ENCODE measurements at regions not wholly inside any gene's neighbourhood (a gene's known extent, or its start where the extent isn't known, plus 50 kb on each side); places are given as distances from the start of the nearest gene placed in this dataset.
"Not testable (repeated sequence)": the region's sequence is repeated elsewhere in the genome, so short reads cannot be mapped to it uniquely, and the experiment has no call there.

- no peak for DNase-seq
Measured at GRCh38 chr11:119586181-119586580, 142.8 kb downstream of the NECTIN1 start.

GRCh38 chr11:119585043-119585781 lies 143.8 kb downstream of the NECTIN1 start:
- DNase-seq = no peak

DNA sequence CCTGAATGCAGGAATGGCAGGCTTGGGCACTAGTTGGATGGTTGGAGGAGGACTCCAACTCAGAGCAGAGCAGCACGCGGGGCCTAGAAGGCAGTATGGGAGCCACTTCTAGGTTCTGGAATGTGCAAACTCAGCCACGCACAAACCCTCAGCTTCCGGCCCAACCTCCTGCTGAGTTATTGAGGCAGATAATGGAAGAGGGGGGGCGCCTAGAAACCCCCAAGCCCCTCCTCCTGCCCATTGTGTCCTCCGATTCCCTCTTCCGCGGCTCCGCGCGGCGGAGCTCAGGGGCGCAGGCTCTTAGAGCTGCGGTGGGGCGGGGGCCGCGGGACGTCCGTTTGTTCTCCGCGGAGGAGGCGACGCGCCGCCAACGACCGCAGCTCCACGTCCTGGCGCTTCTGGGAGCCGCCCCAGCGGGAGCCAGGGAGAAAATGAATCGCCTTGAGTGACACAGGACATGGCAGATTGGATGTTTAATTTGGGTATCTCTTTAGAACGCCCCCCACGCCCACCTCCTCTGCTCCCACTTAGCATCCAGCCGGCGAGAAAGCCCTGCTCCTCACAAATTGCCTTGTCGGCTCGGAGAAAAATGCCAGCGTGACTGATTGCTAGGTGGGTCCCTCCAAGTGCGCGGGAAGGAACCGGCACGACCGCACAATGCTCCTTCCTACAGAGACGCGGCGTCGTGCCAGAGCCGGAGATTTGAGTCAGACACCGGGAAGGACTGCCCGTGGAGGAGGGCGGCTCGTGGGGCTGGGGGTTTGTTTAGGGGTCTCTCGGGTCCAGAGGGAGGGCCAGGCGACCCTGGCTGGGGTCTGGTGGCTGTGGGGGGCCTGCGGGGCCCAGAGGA lies 144.6 kb downstream of the NECTIN1 start:
- DNase-seq = no peak

GRCh38 chr11:119583585-119583984 lies 145.4 kb downstream of the NECTIN1 start:
- DNase-seq = no peak

DNA sequence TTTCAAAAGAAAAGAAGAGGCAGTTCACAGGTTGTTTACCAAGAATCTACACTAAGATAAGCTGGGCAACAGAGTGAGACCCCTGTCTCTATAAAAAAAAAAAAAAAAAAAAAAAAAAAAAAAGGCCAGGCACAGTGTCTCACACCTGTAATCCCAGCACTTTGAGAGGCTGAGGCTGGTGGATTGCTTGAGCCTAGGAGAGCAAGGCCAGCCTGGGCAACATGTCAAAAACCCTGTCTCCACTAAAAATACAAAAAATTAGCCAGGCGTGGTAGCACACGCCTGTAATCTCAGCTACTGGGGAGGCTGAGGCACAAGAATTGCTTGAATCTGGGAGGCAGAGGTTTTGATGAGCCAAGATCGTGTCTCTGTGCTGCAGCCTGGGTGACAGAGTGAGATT lies 147.6 kb downstream of the NECTIN1 start:
- not testable (repeated sequence) for DNase-seq

DNA sequence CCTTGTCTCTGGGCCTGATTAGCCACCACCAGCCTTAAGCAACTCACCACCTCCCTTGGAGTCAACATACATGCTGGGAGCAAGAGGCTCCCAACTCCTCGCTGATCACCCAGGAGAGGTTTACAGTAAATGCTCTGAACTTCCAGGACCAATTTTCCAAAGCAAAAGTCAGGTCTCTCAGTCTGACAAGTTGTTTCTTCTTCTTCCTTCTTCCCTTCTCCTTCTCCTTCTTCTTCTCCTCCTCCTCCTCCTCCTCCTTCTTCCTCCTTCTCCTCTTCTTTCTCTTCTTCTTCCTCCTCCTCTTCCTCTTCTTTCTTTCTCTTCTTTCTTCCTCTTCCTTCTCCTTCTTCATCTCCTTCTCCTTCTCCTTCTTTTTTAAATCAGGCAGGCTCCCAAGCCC lies 148.2 kb downstream of the NECTIN1 start:
- no peak for DNase-seq

- no peak for DNase-seq
Measured at GRCh38 chr11:119580081-119580480, 148.9 kb downstream of the NECTIN1 start.

- no peak for DNase-seq
Measured at GRCh38 chr11:119578521-119579191, 150.3 kb downstream of the NECTIN1 start.

GRCh38 chr11:119573858-119574257 lies 150.9 kb upstream of the THY1 start:
- no peak for DNase-seq

- no peak for DNase-seq
Measured at GRCh38 chr11:119572481-119573424, 149.8 kb upstream of the THY1 start.

DNA sequence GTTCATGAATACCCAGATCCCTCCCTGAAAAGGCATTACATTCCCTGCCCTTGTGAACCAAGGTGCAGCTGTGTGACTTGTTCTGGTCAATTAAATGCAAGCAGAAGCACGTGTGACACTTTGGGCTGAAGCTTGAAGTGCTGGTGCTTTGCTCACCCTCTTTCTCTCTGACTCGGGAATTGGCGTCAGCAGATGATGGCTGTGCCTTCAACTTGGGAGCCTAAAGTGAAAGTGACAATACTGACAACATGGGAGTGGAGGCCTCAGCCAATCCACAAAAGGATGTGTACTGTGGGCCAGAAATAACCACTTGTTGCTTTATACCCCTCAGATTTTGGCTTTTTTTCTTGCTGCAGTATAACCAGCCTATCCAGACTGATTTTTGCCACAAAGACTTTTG lies 148.3 kb upstream of the THY1 start:
- no peak for DNase-seq

GRCh38 chr11:119567688-119568582 lies 145.0 kb upstream of the THY1 start:
- no peak for DNase-seq

DNA sequence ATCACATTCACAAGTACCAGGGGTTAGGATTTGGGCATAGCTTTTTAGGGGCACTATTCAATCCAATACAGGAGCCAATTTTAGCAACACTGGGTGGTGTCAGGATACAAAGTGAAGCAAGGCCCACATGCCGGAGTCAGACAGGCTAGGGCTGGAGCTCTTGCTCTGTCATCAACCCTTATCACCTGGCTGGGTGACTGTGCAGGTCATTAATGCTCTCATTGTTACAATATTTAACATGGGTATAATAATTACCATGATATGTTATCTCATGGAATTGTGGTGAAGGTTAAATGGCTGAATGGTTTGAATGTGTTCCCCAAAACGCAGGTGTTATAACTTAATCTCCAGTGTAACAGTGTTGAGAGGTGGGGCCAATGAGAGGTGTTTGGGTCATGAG lies 143.3 kb upstream of the THY1 start:
- no peak for DNase-seq

DNA sequence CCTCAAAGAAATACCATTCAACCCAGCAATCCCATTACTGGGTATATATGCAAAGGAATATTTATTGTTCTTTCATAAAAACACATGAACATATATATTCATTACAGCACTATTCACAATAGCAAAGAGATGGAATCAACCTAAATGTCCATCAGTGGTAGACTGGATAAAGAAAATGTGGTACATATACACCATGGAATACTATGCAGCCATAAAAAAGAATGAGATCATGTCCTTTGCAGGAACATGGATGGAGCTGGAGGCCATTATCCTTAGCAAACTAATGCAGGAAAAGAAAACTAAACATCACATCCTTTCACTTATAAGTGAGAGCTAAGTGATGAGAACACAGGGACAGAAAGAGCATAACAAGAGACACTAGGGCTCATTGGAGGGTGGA lies 142.7 kb upstream of the THY1 start:
- not testable (repeated sequence) for DNase-seq

DNA sequence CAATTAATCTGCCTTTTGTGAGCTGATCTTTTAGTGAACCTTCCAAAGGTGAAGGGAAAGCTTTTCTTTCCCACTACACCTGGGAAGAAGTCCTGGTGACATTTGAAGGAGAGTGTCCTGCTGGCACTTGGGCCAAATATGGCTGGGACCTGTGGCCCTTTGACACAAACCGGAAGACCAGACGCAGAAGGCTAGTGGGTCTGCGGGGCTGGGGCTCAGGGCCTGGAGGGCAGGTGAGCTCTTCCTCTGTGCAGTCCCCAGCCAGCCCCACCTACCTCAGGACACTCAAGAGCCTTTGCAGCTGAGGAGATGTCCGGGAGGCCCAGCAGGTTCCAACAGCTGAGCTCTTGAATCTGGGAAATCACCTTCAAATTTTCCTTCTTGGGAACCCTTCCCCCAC lies 138.0 kb upstream of the THY1 start:
- DNase-seq = no peak

DNA sequence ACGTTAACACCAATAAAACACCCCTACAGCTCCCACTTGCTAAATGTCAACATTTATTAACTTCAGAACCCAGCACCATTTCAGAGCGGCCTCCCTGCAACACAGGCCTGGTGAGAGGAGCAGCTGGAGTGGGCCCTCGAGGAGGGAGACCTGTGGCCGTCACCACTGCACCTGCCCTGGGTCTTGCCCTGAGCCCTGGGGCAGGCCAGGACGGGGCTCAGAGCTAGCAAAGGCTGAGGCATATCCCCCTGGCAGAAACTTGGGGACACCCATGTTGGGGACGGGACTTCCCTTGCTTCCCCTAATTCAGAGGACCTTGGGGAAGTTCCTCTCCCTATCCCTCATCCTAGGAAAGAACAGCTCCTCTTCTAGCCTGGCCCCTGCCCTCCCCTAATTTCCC lies 137.3 kb upstream of the THY1 start:
- no peak for DNase-seq

GRCh38 chr11:119552106-119552485 lies 129.1 kb upstream of the THY1 start:
- DNase-seq = no peak

DNA sequence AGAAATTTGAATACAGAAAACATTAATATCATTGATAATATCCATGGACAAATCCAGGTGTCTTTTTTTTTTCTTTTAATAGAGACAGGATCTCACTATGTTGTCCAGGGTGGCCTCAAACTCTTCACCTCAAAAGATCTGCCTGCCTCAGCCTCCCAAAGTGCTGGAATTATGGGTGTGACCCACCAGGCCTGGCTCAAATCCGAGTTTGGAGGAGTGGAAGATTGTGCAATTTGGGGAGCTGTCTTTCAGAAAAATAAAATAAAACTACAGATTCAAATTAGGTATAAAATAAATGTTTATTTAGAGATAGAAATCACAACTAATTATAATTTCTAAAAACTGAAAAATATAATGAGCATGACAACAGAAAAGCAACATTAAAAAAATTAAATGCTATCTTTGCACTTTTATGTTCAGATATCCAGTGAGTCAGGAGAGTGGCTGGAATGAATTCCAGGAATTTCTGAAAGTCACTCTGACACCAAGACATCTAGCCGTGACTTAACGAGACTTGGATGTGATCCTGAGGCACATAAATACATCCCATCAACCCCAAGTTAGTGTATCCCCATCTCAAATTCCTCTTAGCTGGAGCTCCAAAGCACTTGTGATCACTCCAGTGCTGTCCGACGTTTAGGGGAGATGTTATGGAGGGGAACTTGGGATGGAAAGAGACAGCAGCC lies 128.6 kb upstream of the THY1 start:
- no peak for DNase-seq

DNA sequence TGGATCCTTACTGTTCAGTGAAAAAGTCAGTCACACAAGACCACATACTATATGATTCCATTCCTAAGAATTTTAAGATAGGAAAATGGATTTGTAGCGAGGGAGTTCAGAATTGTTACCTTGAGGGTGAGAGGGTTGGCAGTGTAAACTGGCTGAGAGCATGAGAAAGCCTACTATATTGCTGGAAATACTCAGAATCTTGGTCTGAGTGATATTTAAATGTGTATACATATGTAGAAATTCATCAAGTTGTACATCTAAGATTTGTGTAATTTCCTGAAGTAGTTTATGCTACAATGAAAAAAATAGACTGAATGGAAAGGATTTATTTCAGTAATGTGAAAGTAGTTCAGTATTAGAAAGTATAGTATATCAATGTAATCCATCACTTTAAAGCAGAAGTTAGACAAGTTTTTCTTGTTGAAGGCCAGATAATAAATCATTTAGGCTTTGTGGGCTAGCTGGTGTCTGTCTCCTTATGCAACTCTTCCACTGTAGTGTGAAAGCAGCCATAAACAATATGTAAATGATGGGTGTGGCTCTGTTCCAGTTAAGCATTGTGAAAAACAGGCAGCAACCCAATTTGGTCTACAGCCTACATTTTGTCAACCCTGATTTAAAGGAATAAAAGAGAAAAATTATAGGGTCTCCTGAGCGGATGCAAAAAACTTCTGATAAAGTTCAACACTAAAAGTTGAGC lies 127.2 kb upstream of the THY1 start:
- no peak for DNase-seq

- no peak for DNase-seq
Measured at GRCh38 chr11:119547511-119547910, 124.5 kb upstream of the THY1 start.

Measured in CD4-positive, alpha-beta T cell treated with Interleukin-15 for 1 hour (primary cell).